HG02642 (cell line): ENCODE measurements at regions not wholly inside any gene's neighbourhood (a gene's known extent, or its start where the extent isn't known, plus 50 kb on each side); places are given as distances from the start of the nearest gene placed in this dataset.

Experiments used
- ATAC-seq: cut with Tn5 transposase; IDR thresholded peaks from one replicate; pipeline ENCODE4 v1.9.1; 2021; ENCODE audit warnings: mild to moderate bottlenecking; ENCODE audit not compliant: unreplicated experiment, poor library complexity

DNA sequence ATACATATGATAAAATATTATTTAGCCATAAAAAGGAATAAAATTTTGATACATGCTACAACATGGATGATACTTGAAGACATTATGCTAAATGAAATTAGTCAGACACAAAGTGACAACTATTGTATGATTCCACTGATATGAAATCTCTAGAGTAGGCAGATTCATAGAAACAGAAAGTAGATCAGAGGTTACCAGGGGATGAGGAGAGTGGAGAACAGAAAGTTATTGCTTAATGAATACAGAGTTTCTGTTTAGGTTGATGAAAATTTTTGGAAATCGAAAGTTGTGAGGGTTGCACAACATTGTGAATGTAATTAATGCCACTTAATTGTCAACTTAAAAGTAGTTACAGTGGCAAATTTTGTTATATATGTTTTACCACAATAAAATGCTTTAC lies 315.7 kb upstream of the USP25 start:
- no peak for ATAC-seq

- ATAC-seq = no peak
These were observed 314.1 kb upstream of the USP25 start for GRCh38 chr21:15415541-15416261.

GRCh38 chr21:15421441-15421881 lies 308.3 kb upstream of the USP25 start:
- ATAC-seq = no peak

DNA sequence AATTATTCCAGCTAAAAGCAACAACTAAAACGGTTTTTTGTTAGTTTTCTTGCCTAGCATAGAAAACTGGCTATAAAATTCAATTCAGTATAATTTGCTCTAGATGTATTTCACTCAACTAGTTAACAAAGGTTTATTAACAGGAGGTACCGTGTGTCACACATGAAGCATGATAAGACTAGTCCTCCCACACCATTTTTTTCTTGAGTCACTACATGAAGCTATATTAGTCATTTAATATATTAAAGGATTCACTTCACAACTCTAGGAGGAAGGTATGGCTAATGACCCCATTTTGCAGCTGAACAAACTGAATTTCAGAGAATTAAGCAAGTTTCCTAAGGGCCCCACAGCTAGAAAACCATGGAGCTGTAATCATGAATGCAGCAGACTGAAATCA lies 307.8 kb upstream of the USP25 start:
- no peak for ATAC-seq

- no peak for ATAC-seq
These were observed 307.0 kb upstream of the USP25 start for GRCh38 chr21:15422783-15423182.

DNA sequence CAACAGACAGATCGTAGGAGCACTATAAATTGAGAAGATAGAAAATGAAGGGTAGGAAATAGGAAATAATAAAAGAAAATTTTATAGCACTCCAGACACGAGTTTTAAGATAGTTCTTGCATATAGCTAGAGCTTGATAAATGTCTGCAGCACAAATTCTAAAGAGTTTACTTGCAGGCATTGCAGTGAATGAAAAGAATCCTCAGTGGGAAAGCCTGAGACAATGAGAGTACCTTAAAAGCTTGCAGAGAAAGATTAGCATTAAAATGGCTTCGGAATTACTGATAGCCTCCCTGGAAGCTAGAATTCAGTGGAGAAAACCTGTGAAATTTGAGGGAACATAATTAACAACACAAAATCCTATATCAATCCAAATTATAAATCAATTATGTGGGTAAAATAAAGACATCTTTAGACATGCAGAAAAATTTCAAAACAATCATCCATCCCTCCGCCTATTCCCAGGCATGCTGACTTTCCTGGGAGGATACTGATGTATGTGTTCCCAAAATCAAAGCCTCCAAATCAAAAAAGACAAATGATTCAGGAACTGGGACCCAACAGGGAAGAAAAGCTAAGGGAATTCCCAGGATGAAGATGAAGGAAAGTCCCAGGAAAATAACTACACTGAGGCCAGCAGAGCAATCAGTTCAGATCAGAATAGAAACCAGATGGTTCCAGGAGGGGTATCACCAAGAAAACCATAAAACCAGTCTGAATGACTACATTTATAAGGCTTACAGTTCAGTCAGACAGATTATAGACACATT lies 305.9 kb upstream of the USP25 start:
- no peak for ATAC-seq

GRCh38 chr21:15425049-15425448 lies 304.7 kb upstream of the USP25 start:
- ATAC-seq = no peak

DNA sequence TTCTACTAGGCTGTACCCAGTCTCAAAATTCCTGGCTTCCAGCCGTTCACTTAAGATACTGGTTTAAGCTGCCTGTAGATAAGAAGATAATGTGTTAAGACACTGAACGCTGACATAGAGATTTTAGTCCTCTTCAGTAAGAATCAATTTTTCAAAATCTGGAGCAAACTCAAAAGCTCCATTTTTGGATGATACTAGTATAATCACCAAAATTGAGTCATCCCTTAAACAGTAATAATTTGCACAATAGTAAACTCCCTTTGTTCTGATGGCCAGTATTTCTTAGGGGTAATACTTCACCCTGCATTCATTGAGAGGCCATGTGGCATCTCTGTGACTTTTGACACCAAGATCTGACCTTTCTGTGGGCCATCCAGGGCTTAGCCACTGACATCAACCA lies 299.8 kb upstream of the USP25 start:
- ATAC-seq = no peak

- ATAC-seq = no peak
These were observed 299.2 kb upstream of the USP25 start for GRCh38 chr21:15430577-15430976.

- ATAC-seq = no peak
These were observed 298.7 kb upstream of the USP25 start for GRCh38 chr21:15431053-15431452.

- no peak for ATAC-seq
These were observed 296.7 kb upstream of the USP25 start for GRCh38 chr21:15433091-15433490.

DNA sequence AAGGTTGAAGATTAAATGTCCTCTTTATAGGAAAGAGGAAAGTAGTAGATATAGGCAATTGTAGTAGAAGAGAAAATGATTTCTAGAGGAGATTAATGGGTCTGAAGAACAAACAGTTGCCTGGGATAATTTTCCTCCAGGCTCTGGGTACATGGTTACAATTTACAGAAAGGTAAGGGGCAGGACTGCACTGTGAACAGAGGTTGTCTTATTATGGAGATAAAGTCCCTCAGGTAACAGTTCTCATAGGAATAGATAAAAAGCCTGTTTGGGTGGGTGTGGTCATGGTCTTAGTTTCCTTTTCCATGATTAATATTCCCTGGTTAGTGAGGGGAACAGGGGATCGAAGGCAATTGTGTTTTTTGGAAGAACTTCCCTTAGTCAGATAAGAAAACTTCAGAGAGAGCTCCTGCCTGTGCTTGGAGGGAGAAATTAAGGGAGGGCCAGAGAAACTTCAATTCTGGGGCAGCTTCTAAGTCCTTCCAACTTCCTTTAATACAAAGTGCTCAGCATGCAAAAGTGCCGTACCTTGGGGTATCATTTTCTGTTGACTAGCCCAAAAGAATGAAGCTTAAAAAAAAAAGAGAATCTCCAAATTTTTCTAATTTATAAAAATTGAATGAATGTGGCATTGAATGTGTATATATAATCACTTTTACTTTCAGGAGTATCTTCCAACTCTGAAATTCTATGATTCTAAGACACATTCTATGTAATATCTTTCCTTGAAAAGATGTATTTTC lies 295.4 kb upstream of the USP25 start:
- no peak for ATAC-seq

DNA sequence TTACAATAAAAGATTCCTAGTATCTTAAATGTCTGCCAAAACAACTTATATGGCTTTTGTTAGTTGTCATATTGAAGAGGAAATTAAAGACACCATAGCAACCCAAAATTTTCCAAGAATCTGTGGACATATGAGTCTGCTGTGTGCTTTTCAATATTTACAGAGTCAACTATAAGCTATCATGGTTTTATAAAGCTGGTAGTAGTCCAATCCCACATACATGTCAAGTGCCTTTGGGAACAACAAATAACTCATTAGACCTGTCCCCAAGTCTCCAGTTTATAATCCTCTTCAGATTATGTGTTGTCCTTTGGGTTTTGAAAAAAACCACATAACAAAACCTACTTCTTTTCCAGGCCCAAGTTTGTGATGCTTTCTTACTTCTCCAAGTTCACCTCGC lies 293.8 kb upstream of the USP25 start:
- ATAC-seq = no peak

DNA sequence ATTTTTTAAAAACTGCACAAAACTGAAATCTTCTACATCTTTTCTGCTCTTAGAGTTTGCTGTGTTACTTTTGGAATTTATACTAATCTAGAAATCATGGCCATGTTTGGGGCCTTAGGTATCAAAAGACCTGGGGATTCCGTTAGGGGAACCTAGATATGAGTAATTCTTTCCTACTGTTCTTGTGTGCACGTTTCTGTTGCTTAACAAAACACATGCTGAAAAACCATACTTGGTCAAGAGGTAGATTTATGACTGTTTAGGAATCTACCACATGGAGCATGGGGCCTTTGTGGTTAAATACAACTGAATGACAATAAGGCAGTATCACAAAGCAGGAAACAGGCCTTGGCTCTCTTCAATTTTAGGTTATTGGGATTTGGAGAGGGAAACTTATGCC lies 291.9 kb upstream of the USP25 start:
- peak; percentile 78 for ATAC-seq

GRCh38 chr21:15439726-15440125 lies 290.1 kb upstream of the USP25 start:
- no peak for ATAC-seq

DNA sequence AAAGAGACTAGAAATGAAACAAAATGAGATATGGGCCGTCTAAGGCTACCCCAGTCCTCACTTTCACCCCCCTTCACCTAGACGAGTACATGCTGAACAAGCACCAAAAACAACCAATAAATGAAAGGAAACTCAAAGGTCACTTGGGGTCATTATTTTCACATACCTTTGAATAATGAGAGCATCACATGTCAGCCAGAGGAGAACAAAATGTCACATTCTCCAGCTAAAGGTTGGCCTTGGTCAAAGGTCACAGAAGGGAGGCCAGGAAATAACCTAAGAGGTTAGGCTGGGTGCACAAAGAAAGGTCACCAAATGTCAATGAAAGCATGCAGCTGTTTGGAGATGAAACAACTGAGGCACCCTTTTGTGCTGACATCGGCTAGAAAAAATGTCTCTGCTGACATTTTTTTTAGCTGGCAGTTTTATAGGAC lies 288.7 kb upstream of the USP25 start:
- no peak for ATAC-seq

DNA sequence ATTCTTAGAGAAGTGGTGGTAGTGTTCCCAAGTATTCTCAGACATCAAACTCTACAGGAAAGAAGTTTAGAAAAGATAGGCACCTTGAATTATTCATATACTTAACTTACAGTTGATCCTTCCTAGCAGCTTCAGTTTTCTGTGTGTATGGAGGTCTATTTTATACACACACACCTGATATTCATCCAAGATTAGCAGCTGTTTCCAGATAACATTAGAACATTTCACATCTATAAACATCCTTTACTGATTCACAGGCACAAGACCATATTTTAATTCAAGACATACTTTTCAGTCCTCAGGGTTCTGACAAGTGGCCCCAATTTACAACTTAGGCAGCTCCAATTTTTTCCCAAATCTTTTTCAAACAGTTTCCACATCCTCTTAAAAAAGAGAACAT lies 287.8 kb upstream of the USP25 start:
- ATAC-seq = no peak

DNA sequence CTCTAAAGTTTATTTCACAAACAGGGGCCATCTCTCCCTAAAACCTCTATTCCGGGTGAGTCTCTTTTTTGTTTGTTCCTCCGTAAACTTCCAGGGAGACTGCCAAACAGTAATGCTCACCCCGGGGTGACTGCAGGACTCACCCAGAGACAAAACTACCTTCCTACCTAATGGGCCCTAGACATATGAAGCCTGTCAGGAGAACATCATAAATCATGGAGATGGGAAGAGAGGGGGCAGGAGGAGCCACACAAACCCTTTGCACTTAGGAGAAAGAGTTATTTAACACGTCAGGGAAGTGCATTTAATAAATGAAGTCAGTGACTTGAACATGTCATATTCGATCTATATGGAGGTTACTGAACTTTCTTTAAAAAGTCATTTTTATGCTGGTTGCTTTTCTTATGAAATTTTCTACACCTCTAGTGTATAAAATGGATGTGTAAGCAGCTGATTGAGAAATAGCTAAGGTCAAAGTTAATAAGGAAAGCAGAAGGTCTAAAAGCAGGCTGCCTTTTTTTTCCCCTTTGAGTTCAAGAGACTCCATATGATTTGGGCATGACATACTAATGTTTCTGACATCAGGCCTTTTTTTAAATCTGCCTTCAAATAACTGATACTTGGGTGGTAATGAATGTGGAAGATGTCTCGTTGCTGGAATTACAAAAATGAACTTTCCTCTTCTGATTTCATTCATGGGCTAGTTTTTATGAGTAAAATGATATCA lies 286.9 kb upstream of the USP25 start:
- no peak for ATAC-seq

DNA sequence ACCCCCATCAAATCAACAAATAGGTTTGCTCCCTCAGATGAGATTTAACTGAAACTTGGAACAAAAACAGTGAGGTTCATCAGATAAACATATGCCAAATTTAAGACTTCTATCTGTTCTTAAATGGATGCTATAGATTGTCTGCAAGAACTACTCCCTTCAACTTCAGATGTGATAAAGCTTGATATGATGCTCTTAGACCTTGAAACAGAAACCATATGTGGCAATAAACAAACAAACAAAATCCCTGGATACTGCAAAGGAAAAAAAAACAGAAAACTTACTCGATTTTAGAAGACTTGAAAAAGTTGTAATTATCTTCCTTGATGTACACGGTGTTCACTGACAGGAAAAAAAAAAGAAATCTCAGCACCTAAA lies 286.1 kb upstream of the USP25 start:
- ATAC-seq = no peak

DNA sequence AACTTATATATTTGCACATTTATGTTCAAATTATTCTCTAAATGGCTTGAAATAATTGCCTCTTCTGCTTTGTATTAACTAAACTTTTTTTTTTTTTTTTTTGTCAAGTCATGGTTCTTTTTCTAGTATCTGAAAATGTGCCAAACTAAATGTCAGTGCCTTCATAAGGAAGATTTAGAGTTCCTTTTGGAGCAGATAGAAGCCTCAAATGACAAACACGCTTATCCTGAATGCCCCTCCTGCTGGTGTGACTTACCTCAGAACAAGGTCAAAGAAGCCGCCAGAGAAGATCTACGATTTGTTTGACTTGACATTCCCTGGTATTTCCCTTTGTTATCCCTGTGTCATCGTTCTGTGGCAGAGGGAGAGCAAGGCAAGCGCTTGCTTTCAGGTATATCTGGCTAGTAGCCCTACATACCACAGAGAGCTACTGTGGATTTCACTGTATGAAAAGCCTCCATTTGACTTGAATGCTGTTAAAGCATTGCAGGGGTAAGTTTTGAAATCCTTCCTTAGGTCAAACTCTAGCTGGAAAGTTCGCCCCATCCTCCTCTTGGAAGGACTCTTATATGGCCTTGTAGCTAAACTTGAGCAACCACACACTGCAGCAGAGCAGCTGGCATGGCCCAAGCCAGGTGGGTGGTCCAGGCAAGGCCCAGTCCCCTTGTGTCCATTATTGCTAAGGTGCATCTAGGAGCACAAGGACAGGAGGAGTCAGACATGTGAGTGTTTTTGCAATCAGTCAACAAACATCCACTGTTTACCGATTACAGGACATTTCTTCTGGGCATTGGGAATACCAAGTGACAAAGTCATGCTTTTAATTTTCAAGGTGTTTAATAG lies 285.4 kb upstream of the USP25 start:
- ATAC-seq = no peak
